Ovary (tissue), 3 donors: ENCODE measurements at regions not wholly inside any gene's neighbourhood (a gene's known extent, or its start where the extent isn't known, plus 50 kb on each side); places are given as distances from the start of the nearest gene placed in this dataset.

Source experiments
- CTCF ChIP-seq, 3 donors: fragments of 450-650 bp in 2 of 3; fragments of 200-600 bp in 1 of 3; IDR thresholded peaks; one replicate each; pipeline versions ENCODE4 v1.5.1 to v1.8.0; 2016 to 2022; ENCODE audit warnings: antibody characterized with exemption in 3 of 3, mild to moderate bottlenecking in 1 of 3
- POLR2A ChIP-seq: fragments of 450-650 bp; IDR thresholded peaks from one replicate; pipeline ENCODE4 v1.6.1; 2017; ENCODE audit warnings: antibody characterized with exemption, mild to moderate bottlenecking, moderate library complexity
- donor health status: DM: no; HTN: no; CAD: no.

DNA sequence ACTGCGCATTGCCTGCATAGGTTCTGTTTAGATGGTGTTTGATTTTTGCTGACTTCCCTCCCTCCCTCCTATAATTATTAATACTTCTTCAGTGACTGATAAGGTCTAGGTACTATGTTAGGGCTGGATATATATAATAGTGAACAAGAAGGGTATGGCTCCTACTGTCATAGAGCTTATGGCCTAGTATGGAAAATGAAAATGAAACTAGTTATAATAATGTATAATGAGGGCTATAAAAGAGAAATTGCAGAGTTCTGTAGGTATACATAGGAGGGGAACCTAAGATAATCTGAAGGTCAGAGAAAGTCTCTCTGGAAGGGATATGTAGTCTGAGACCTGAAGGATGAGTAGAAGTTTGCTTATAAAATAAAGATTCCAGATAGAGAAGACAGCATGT lies 102.1 kb downstream of the DCK start:
- TF ChIP-seq POLR2A (no peak), CTCF (IDR thresholded peaks at IDR 0.05) (no peak)
